Panc1 (cell line): ENCODE measurements at regions not wholly inside any gene's neighbourhood (a gene's known extent, or its start where the extent isn't known, plus 50 kb on each side); places are given as distances from the start of the nearest gene placed in this dataset.

ENCODE experiments used
- ATAC-seq: fragments of 200-7000 bp; cut with Tn5 transposase; 2 replicates; pipeline ENCODE4 v1.9.1; 2020; ENCODE audit warnings: mild to moderate bottlenecking, moderate library complexity
- BruUV-seq: library from RNA; stranded (reverse); fragments of 400-500 nt; replicated peaks from 2 replicates; lab custom pipeline; 2021; lab: Mats Ljungman, UMichigan
- CTCF ChIA-PET: fragments of 300-600 bp; sonication (Branson Sonifier 250); formaldehyde crosslinking; loops from one replicate; lab custom pipeline; 2022; ENCODE audit warnings: antibody characterized with exemption; lab: Charles Lee
- POLR2A ChIA-PET: fragments of 300-600 bp; sonication (Branson Sonifier 250); formaldehyde crosslinking; loops from one replicate; lab custom pipeline; 2022; ENCODE audit warnings: antibody characterized with exemption; lab: Charles Lee
- DNase-seq: peaks from one replicate; pipeline ENCODE4 v3.0.0-alpha.2; 2010; ENCODE audit warnings: low read depth, low spot score
- H3K27ac ChIP-seq: 2 replicates; pipeline ENCODE4 v1.5.1; 2011; ENCODE audit warnings: mild to moderate bottlenecking, low read length, inconsistent platforms
- H3K27me3 ChIP-seq: fragments of 200-500 bp; sonication (Bioruptor generic); 2 replicates; pipeline ENCODE4 v1.6.0; 2014; ENCODE audit warnings: low read length, inconsistent platforms; ENCODE audit not compliant: control insufficient read depth, insufficient read depth
- H3K36me3 ChIP-seq: fragments of 200-500 bp; sonication (Bioruptor generic); 2 replicates; pipeline ENCODE4 v1.5.1; 2014; ENCODE audit warnings: inconsistent platforms, mild to moderate bottlenecking, low read length, moderate library complexity; ENCODE audit not compliant: control insufficient read depth, insufficient read depth
- H3K4me1 ChIP-seq: 2 replicates; pipeline ENCODE4 v1.5.1; 2011; ENCODE audit warnings: inconsistent platforms, mild to moderate bottlenecking, low read length, moderate library complexity; ENCODE audit not compliant: control insufficient read depth, insufficient read depth
- H3K4me3 ChIP-seq, 2 experiments: 2 replicates each; pipeline ENCODE4 v1.5.1; 2011 to 2012; ENCODE audit warnings: low read depth in 2 of 2, low read length in 2 of 2, mild to moderate bottlenecking in 2 of 2, inconsistent platforms in 1 of 2, moderate library complexity in 1 of 2
- H3K9me3 ChIP-seq: fragments of 200-500 bp; sonication (Bioruptor generic); 2 replicates; pipeline ENCODE4 v1.5.1; 2014; ENCODE audit warnings: low read depth, mild to moderate bottlenecking, inconsistent platforms, low read length, moderate library complexity; ENCODE audit not compliant: control insufficient read depth, insufficient read depth
- CTCF ChIP-seq: fragments of 450-650 bp; IDR thresholded peaks from 2 replicates; pipeline ENCODE4 v1.5.1; 2017; ENCODE audit warnings: mild to moderate bottlenecking
- POLR2AphosphoS5 ChIP-seq: IDR thresholded peaks from 2 replicates; pipeline ENCODE4 v1.6.1; 2012; ENCODE audit warnings: mild to moderate bottlenecking, low read depth, low read length, moderate library complexity
- REST ChIP-seq, 2 experiments: IDR thresholded peaks; 2 replicates each; pipeline ENCODE4 v1.6.1; 2011 to 2012; ENCODE audit warnings: low read depth in 2 of 2, control low read depth in 1 of 2, low read length in 1 of 2, mild to moderate bottlenecking in 1 of 2, moderate library complexity in 1 of 2; ENCODE audit not compliant: insufficient read depth in 1 of 2
- SIN3A ChIP-seq: IDR thresholded peaks from 2 replicates; pipeline ENCODE4 v1.6.1; 2012; ENCODE audit warnings: low read depth, mild to moderate bottlenecking, low read length, moderate library complexity, borderline replicate concordance; ENCODE audit not compliant: insufficient read depth
- TCF7L2 ChIP-seq: IDR thresholded peaks from 2 replicates; pipeline ENCODE4 v1.6.1; 2011; ENCODE audit warnings: mild to moderate bottlenecking, low read depth, low read length, inconsistent platforms
- in situ Hi-C: cut with HindIII; loops from 2 replicates; pipeline ENCODE4 v1.10.0; 2016; ENCODE audit warnings: low sequenced_read_pairs, low pct_unique_long_range_greater_than_20kb
- intact Hi-C: fragments of 100-400 bp; cut with micrococcal nuclease; formaldehyde crosslinking; loops from one replicate; pipeline ENCODE4 v1.10.0; 2022; ENCODE audit not compliant: unreplicated experiment

GRCh38 chr10:123507298-123507697, 158.9 kb upstream of the GPR26 start:
- BruUV-seq, result no TSS peak
- ChIA-PET CTCF (no interaction called here), POLR2A (no interaction called here)
- no peak for DNase-seq
- in situ Hi-C loops, result no loop called here
- H3K27ac ChIP-seq, result no peak overlapping the region
- H3K27me3 ChIP-seq, result peaks cover 7% of the 10 kb centered on the region
- H3K4me3 ChIP-seq, result no peak overlapping the region
- TF ChIP-seq CTCF (no peak), TCF7L2 (no peak), POLR2AphosphoS5 (no peak), REST (IDR thresholded peaks at IDR 0.05; ENCODE audit: insufficient read depth in 1 of 2, low read depth in 2 of 2, low read length in 1 of 2) (no peak), SIN3A (no peak)
- H3K9me3 ChIP-seq, result no peaks in the 10 kb centered on the region
- intact Hi-C loops, result no loop called here
- ATAC-seq, result no peak
- H3K4me1 ChIP-seq, result no peaks in the 10 kb centered on the region
- H3K36me3 ChIP-seq, result no peaks in the 10 kb centered on the region

- no peaks in the 10 kb centered on the region for H3K9me3 ChIP-seq
- H3K27me3 ChIP-seq, result peaks cover 3% of the 10 kb centered on the region
- DNase-seq (no peak), ATAC-seq (no peak)
- in situ Hi-C loops (no loop called here), intact Hi-C loops (no loop called here)
- CTCF ChIA-PET, result no interaction called here
- H3K4me3 ChIP-seq, result no peak overlapping the region
- TF ChIP-seq POLR2AphosphoS5, result no peak
- TF ChIP-seq SIN3A, result no peak
- no peak for TF ChIP-seq TCF7L2
- no peak for TF ChIP-seq CTCF
- TF ChIP-seq REST (IDR thresholded peaks at IDR 0.05; ENCODE audit: insufficient read depth in 1 of 2, low read depth in 2 of 2, low read length in 1 of 2), result no peak
- no peaks in the 10 kb centered on the region for H3K36me3 ChIP-seq
- no TSS peak for BruUV-seq
- POLR2A ChIA-PET, result no interaction called here
- H3K27ac ChIP-seq, result no peak overlapping the region
- H3K4me1 ChIP-seq, result no peaks in the 10 kb centered on the region
Observed at GRCh38 chr10:123509338-123509737, 156.8 kb upstream of the GPR26 start.
